ENCODE measurements at regions not wholly inside any gene's neighbourhood (a gene's known extent, or its start where the extent isn't known, plus 50 kb on each side); places are given as distances from the start of the nearest gene placed in this dataset.
"Not testable (repeated sequence)": the region's sequence is repeated elsewhere in the genome, so short reads cannot be mapped to it uniquely, and the experiment has no call there.

GRCh38 chr2:156765450-156765849 lies 329.3 kb downstream of the GPD2 start:
- DNase-seq (ENCODE audit: low read depth in 3 of 3, low spot score in 2 of 3) = no peak

GRCh38 chr2:156769802-156770201 lies 333.6 kb downstream of the GPD2 start:
- no peak for DNase-seq (ENCODE audit: low read depth in 3 of 3, low spot score in 2 of 3)

- DNase-seq (ENCODE audit: low read depth in 3 of 3, low spot score in 2 of 3) = no peak
These were observed 342.7 kb downstream of the GPD2 start for GRCh38 chr2:156778916-156779315.

- no peak for DNase-seq (ENCODE audit: low read depth in 3 of 3, low spot score in 2 of 3)
These were observed 343.4 kb downstream of the GPD2 start for GRCh38 chr2:156779416-156780120.

GRCh38 chr2:156781677-156782076 lies 345.5 kb downstream of the GPD2 start:
- not testable (repeated sequence) for DNase-seq (ENCODE audit: low read depth in 3 of 3, low spot score in 2 of 3)

- DNase-seq (ENCODE audit: low read depth in 3 of 3, low spot score in 2 of 3) = no peak
These were observed 348.0 kb downstream of the GPD2 start for GRCh38 chr2:156784020-156784701.

GRCh38 chr2:156787517-156787916 lies 351.3 kb downstream of the GPD2 start:
- DNase-seq (ENCODE audit: low read depth in 3 of 3, low spot score in 2 of 3) = no peak

- DNase-seq (ENCODE audit: low read depth in 3 of 3, low spot score in 2 of 3) = no peak
These were observed 354.3 kb downstream of the GPD2 start for GRCh38 chr2:156790343-156791037.

- DNase-seq (ENCODE audit: low read depth in 3 of 3, low spot score in 2 of 3) = no peak
These were observed 356.2 kb downstream of the GPD2 start for GRCh38 chr2:156792242-156792840.

GRCh38 chr2:156797832-156798231 lies 361.7 kb downstream of the GPD2 start:
- DNase-seq (ENCODE audit: low read depth in 3 of 3, low spot score in 2 of 3) = no peak

- no peak for DNase-seq (ENCODE audit: low read depth in 3 of 3, low spot score in 2 of 3)
These were observed 364.0 kb downstream of the GPD2 start for GRCh38 chr2:156800065-156800653.

GRCh38 chr2:156800781-156801361 lies 364.7 kb downstream of the GPD2 start:
- no peak for DNase-seq (ENCODE audit: low read depth in 3 of 3, low spot score in 2 of 3)

GRCh38 chr2:156803243-156803642 lies 367.1 kb downstream of the GPD2 start:
- DNase-seq (ENCODE audit: low read depth in 3 of 3, low spot score in 2 of 3) = no peak

GRCh38 chr2:156803967-156804366 lies 367.8 kb downstream of the GPD2 start:
- DNase-seq (ENCODE audit: low read depth in 3 of 3, low spot score in 2 of 3) = no peak

GRCh38 chr2:156810094-156810493 lies 373.9 kb downstream of the GPD2 start:
- DNase-seq (ENCODE audit: low read depth in 3 of 3, low spot score in 2 of 3) = no peak

- DNase-seq (ENCODE audit: low read depth in 3 of 3, low spot score in 2 of 3) = no peak
These were observed 376.3 kb downstream of the GPD2 start for GRCh38 chr2:156812496-156812895.

- DNase-seq (ENCODE audit: low read depth in 3 of 3, low spot score in 2 of 3) = no peak
These were observed 381.3 kb downstream of the GPD2 start for GRCh38 chr2:156817430-156817829.

- DNase-seq (ENCODE audit: low read depth in 3 of 3, low spot score in 2 of 3) = no peak
These were observed 382.0 kb downstream of the GPD2 start for GRCh38 chr2:156818221-156818620.

GRCh38 chr2:156818944-156819343 lies 382.8 kb downstream of the GPD2 start:
- peak; percentile 49 to 67 (median 57) for DNase-seq (ENCODE audit: low read depth in 3 of 3, low spot score in 2 of 3)

GRCh38 chr2:156826341-156826933 lies 390.3 kb downstream of the GPD2 start:
- peak in 1 of 3 donors; percentile 29 for DNase-seq (ENCODE audit: low read depth in 3 of 3, low spot score in 2 of 3)

All from right renal cortex interstitium (tissue), 3 donors.